ENCODE measurements at regions not wholly inside any gene's neighbourhood (a gene's known extent, or its start where the extent isn't known, plus 50 kb on each side); places are given as distances from the start of the nearest gene placed in this dataset.

- TF ChIP-seq CTCF (IDR thresholded peaks at IDR 0.05) = no peak
- no peak for TF ChIP-seq ZFX (IDR thresholded peaks at IDR 0.05; ENCODE audit: borderline replicate concordance)
These were observed 248.6 kb upstream of the KLF14 start for GRCh38 chr7:130982651-130983050.

Measured in 22Rv1 (cell line).